A549 (cell line): ENCODE measurements at regions not wholly inside any gene's neighbourhood (a gene's known extent, or its start where the extent isn't known, plus 50 kb on each side); places are given as distances from the start of the nearest gene placed in this dataset.

ENCODE experiments used
- CEBPB ChIP-seq, 2 experiments: fragments of >200 bp in 1 of 2; sonication (Bioruptor Twin) in 1 of 2; formaldehyde crosslinking in 1 of 2; IDR thresholded peaks; 2 replicates each; pipeline ENCODE4 v1.6.1; 2012 to 2016
- CTCF ChIP-seq: fragments of >200 bp; sonication (Bioruptor Twin); formaldehyde crosslinking; IDR thresholded peaks from 3 replicates; pipeline ENCODE4 v1.5.1; 2016
- EP300 ChIP-seq, 2 experiments: fragments of >200 bp; sonication (Bioruptor Twin); formaldehyde crosslinking; IDR thresholded peaks; 2 replicates in 1 of 2; 3 replicates in 1 of 2; pipeline ENCODE4 v1.6.1; 2016 to 2017
- ESRRA ChIP-seq: fragments of 150-350 bp; IDR thresholded peaks from 2 replicates; pipeline ENCODE4 v1.6.1; 2014; ENCODE audit warnings: mild to moderate bottlenecking, low read length, borderline replicate concordance
- HDAC2 ChIP-seq: fragments of 200-600 bp; sonication (generic); IDR thresholded peaks from 2 replicates; pipeline ENCODE4 v1.6.1; 2016
- HOXA7 ChIP-seq: fragments of 250-450 bp; sonication (Bioruptor Pico); IDR thresholded peaks from 2 replicates; pipeline ENCODE4 v1.5.0; 2020; ENCODE audit warnings: mild to moderate bottlenecking, moderate library complexity
- JUNB ChIP-seq: fragments of >200 bp; sonication (Bioruptor Twin); formaldehyde crosslinking; IDR thresholded peaks from 2 replicates; pipeline ENCODE4 v1.6.1; 2016
- MAZ ChIP-seq: fragments of 150-350 bp; IDR thresholded peaks from 2 replicates; pipeline ENCODE4 v1.6.1; 2014; ENCODE audit warnings: antibody characterized with exemption, low read depth, low read length, borderline replicate concordance
- POLR2A ChIP-seq: IDR thresholded peaks from 2 replicates; pipeline ENCODE4 v1.6.1; 2012; ENCODE audit warnings: mild to moderate bottlenecking, low read length
- RAD21 ChIP-seq, 2 experiments: fragments of >200 bp in 1 of 2; sonication (Bioruptor Twin) in 1 of 2; formaldehyde crosslinking in 1 of 2; IDR thresholded peaks in 1 of 2; conservative IDR thresholded peaks in 1 of 2; 2 replicates in 1 of 2; 3 replicates in 1 of 2; pipeline ENCODE4 v1.6.1; 2012 to 2018; ENCODE audit warnings: inconsistent platforms in 1 of 2
- RCOR1 ChIP-seq: fragments of 150-350 bp; IDR thresholded peaks from 2 replicates; pipeline ENCODE4 v1.6.1; 2014; ENCODE audit warnings: antibody characterized with exemption, low read length, low read depth
- ZNF302 ChIP-seq: fragments of 250-450 bp; sonication (Bioruptor Pico); IDR thresholded peaks from 2 replicates; pipeline ENCODE4 v1.9.0; 2021; ENCODE audit warnings: inconsistent platforms, mild to moderate bottlenecking, moderate library complexity
- TF ChIP-seq, protein P1 (sequence below): fragments of >200 bp; sonication (Bioruptor Twin); formaldehyde crosslinking; IDR thresholded peaks from 3 replicates; pipeline ENCODE4 v1.6.1; 2016

DNA sequence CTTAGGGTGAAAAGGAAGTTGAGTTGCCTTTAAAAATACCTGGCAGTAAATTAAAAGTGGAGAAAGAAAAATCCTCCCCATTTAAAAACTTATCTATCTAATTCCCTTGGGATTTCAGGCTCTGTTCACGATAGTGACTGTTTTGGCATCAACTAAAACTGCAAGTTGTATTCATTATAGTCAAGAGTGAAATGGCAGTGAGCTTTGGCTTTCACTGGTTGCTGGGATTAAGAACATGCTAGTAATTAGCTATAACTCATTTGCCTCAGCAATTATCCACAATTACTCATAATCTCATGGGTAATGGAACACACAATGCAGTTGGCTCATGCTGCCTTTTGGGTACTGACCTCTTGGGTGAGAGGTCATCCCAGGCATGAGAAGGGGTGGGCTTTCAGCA lies 250.1 kb downstream of the GAS1 start:
- no peak for TF ChIP-seq MAZ
- TF ChIP-seq, protein P1, sequence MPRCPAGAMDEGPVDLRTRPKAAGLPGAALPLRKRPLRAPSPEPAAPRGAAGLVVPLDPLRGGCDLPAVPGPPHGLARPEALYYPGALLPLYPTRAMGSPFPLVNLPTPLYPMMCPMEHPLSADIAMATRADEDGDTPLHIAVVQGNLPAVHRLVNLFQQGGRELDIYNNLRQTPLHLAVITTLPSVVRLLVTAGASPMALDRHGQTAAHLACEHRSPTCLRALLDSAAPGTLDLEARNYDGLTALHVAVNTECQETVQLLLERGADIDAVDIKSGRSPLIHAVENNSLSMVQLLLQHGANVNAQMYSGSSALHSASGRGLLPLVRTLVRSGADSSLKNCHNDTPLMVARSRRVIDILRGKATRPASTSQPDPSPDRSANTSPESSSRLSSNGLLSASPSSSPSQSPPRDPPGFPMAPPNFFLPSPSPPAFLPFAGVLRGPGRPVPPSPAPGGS, result no peak
- no peak for TF ChIP-seq ESRRA
- TF ChIP-seq ZNF302, result no peak
- TF ChIP-seq RCOR1, result no peak
- TF ChIP-seq POLR2A, result no peak
- no peak for TF ChIP-seq CTCF
- no peak for TF ChIP-seq EP300 (IDR thresholded peaks at IDR 0.05)
- TF ChIP-seq JUNB, result no peak
- TF ChIP-seq CEBPB (IDR thresholded peaks at IDR 0.05), result no peak
- TF ChIP-seq RAD21 (conservative IDR thresholded peaks at IDR 0.05 in 1 of 2, IDR thresholded peaks at IDR 0.05 in 1 of 2), result no peak
- TF ChIP-seq HDAC2, result no peak
- TF ChIP-seq HOXA7, result no peak
